ENCODE measurements at regions not wholly inside any gene's neighbourhood (a gene's known extent, or its start where the extent isn't known, plus 50 kb on each side); places are given as distances from the start of the nearest gene placed in this dataset.

DNA sequence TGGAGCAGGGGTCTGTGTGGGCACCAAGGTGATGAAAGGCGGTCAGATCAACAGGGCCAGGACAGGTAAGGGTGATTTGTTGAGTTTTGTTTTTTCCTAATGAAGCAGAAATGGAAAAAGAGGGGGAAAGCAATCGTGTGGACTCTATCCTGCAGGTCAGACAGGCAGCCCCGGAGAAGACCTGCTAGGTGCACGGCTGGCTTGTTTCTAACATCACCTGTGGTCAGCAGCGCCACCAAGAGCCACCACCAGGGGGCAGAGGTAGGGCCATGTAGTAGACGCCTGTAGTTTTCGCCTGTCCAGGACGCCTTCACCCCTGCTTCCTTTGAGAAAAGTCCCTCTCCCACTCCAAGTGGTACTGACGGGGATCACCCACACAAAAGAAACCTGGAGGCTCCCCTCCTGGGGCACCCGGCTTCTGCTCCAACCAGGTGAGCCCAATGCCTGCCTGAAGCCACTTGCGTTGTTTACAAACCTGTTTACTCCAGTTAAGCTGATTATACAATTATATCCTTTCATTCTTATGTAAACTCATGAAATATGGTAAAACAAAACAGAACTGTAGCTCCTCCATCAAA lies 54.2 kb upstream of the SEC14L1 start:
- no peak for TF ChIP-seq POLR2A (IDR thresholded peaks at IDR 0.05)
- TF ChIP-seq, protein P1, sequence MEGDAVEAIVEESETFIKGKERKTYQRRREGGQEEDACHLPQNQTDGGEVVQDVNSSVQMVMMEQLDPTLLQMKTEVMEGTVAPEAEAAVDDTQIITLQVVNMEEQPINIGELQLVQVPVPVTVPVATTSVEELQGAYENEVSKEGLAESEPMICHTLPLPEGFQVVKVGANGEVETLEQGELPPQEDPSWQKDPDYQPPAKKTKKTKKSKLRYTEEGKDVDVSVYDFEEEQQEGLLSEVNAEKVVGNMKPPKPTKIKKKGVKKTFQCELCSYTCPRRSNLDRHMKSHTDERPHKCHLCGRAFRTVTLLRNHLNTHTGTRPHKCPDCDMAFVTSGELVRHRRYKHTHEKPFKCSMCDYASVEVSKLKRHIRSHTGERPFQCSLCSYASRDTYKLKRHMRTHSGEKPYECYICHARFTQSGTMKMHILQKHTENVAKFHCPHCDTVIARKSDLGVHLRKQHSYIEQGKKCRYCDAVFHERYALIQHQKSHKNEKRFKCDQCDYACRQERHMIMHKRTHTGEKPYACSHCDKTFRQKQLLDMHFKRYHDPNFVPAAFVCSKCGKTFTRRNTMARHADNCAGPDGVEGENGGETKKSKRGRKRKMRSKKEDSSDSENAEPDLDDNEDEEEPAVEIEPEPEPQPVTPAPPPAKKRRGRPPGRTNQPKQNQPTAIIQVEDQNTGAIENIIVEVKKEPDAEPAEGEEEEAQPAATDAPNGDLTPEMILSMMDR (IDR thresholded peaks at IDR 0.05) = peak; percentile 74 to 95 (median 92)
- peak; percentile 25 for TF ChIP-seq POLR2AphosphoS5 (IDR thresholded peaks at IDR 0.05)
